AG09309 (cell line): ENCODE measurements at regions not wholly inside any gene's neighbourhood (a gene's known extent, or its start where the extent isn't known, plus 50 kb on each side); places are given as distances from the start of the nearest gene placed in this dataset.

ENCODE experiments used
- DNase-seq: peaks from one replicate; pipeline ENCODE4 v3.0.0-alpha.2; 2010; ENCODE audit warnings: low read depth
- H3K4me3 ChIP-seq: 2 replicates; pipeline ENCODE4 v1.5.1; 2011; ENCODE audit warnings: mild to moderate bottlenecking, low read depth, low read length, moderate library complexity; ENCODE audit not compliant: control insufficient read depth
- TF ChIP-seq, protein P1 (sequence below): IDR thresholded peaks from 2 replicates; pipeline ENCODE4 v1.5.1; 2011; ENCODE audit warnings: mild to moderate bottlenecking, low read depth, low read length, inconsistent platforms; ENCODE audit not compliant: insufficient read depth, control insufficient read depth; ENCODE audit errors: missing control alignments

DNA sequence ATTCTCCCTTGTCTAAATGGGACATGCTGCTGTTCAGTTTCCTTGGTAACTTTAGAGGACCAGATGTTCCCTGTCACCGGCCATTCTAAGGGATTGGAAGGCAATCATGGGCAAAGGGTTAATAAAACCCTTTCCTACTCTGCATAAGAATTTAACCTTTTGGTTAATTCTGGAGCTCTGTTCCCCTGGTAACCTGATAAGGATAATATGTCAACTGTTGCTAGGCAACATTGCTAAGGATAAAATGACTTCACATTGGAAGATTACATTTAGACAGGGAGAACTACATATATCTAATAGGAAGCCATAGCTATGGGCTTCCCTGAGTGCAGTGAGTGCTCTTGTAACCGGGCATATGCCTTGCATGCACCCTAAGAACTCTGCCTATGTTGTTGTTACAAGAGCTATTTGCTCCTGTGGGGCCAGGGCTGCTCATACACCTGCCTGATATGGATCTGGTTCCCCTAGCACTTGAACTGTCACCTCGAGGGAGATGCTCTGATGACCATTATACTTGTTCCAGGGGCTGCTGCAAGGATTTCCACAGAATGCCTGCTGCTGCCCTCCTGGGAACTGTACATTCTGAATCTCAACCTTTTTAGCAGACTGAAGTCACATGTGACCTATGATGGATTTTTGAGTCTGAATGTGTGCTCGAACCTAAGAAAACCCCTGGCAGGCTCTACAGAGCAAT lies 326.3 kb upstream of the PDZRN3 start:
- TF ChIP-seq, protein P1, sequence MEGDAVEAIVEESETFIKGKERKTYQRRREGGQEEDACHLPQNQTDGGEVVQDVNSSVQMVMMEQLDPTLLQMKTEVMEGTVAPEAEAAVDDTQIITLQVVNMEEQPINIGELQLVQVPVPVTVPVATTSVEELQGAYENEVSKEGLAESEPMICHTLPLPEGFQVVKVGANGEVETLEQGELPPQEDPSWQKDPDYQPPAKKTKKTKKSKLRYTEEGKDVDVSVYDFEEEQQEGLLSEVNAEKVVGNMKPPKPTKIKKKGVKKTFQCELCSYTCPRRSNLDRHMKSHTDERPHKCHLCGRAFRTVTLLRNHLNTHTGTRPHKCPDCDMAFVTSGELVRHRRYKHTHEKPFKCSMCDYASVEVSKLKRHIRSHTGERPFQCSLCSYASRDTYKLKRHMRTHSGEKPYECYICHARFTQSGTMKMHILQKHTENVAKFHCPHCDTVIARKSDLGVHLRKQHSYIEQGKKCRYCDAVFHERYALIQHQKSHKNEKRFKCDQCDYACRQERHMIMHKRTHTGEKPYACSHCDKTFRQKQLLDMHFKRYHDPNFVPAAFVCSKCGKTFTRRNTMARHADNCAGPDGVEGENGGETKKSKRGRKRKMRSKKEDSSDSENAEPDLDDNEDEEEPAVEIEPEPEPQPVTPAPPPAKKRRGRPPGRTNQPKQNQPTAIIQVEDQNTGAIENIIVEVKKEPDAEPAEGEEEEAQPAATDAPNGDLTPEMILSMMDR, result no peak
- H3K4me3 ChIP-seq, result no peak overlapping the region
- DNase-seq, result no peak

DNA sequence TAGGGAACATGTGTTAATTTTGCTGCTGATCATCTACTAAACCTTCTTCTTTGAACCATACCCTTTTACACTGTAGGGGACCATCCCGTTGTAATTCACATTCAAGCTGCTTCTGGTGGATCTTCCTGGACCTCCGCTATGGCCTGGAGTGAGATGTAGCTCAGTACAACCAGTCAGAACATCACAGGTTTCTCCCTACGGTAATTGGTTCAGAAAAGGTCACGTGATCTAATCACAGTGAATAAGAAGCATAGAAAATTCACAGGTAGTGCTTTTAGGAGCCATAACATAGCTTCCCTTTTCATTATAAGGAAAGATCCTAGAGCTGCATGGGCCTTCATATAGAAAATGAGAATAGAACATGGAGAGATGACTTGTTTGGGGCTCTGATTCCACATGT lies 320.8 kb upstream of the PDZRN3 start:
- no peak for DNase-seq
- H3K4me3 ChIP-seq, result no peak overlapping the region
- TF ChIP-seq, protein P1, result no peak

DNA sequence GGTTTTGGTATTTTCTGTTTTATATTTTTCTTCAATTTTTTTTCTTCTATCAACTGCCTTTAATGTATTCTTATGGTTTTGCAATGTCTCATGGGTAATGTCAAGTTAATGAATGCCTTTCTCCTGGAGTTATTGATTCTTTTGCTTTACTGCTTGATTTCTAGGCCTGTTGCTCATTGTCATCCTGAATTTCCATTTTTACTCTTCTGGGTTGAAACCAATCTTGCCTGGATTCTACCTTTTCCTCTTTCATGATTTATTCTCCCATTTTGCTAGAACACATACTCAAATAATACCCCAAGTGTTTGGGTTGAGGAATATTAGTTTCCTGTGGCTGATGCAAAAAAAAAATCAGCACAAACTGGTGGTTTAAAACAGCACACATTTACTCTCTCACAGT lies 315.2 kb upstream of the PDZRN3 start:
- H3K4me3 ChIP-seq, result no peak overlapping the region
- TF ChIP-seq, protein P1, result no peak
- DNase-seq, result no peak

DNA sequence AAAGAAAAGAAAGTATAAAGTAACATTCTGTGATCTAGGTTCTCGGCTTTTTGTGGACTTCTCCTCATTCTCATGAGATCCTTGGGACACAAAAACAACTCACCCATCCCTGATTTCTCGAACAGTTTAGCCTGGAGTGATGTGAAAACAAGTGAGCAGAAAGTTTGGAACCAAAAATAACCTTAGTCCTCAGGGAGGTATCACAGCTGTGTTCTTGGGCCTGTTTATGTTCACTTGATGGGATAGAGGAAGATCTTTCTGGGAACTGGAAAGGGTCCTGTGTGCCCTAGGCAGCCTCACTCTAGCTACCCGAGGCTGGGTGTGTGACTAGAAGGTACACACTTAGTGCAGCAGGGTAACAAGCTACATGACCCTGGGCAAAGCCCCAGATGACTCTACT lies 308.8 kb upstream of the PDZRN3 start:
- H3K4me3 ChIP-seq, result no peak overlapping the region
- TF ChIP-seq, protein P1, result no peak
- no peak for DNase-seq

DNA sequence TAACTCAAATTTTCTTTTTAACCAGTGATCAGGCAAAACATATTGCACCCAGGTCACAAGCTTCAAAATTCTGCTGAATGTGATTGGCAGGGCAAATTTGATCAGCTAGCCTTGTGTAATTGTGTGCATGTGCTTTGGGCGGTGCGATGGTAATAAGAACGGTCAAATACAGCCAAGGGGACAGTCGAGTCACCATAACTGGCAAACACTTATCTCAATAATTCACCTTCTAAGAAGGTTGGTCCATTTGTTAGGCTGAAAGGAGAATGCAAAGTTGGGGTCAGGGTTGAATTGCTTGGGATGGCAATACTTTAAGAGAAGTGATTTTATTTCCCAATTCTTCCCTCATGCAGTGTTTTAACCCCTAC lies 302.4 kb upstream of the PDZRN3 start:
- H3K4me3 ChIP-seq, result no peak overlapping the region
- no peak for DNase-seq
- TF ChIP-seq, protein P1, result no peak

DNA sequence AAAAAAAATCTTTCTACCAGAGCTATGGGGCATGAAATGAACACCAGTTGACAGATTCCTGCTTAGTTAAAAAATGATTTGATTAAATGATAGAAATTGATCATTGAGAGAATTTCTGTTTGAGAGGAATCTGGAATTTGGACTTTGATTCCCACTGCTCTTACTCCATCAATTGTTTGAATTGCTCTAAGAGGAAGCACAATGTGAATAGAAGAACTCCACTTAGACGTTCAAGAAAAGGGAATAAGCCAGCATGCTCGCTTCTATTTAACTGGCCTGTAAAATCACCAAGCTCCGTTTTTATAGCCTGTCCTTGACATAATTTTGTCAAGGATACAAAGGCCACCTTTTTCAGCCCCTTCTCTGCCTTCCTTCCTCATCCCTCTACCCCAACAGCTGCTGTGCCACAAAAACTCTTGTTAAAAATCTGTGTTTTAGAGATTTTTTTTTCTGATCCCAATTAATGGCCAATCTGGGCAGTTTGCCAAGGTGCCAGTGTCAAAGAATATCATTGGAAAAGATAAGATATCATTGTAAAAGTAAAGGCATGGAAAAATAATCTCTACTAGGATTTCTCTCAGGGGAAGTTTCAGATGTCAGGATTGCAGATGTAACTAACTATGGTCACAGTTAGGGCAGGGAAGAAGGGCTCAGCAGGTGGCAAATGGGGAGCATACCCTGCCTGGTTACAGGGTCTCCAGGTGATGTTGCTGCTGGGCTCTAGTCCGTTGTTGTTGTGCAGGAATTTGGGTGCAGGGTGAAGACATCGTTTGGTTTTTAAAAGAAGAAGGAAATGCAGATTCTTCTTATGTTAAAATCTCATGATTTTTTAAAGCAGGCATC lies 301.8 kb upstream of the PDZRN3 start:
- DNase-seq, result no peak
- no peak overlapping the region for H3K4me3 ChIP-seq
- TF ChIP-seq, protein P1, result no peak
